ENCODE measurements at regions not wholly inside any gene's neighbourhood (a gene's known extent, or its start where the extent isn't known, plus 50 kb on each side); places are given as distances from the start of the nearest gene placed in this dataset.

DNA sequence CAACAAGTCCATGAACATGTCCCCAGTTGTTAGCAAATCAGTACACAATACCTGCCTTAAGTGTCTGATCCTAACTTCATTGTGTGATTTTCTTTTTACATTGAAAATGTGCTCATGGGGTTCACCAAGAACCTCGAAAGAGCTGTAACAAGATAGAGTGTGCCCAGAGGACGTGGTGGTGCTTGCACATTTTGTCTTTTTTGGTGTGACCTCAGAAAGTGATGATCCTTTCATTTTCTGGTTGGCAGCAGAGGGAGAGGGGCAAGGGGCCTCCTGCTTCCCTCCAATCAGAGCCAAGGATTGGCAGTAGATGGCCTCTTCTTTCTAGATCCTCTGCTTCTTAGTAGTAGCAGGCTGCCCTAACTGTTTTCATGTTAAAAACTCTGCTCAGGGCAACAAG lies 176.4 kb downstream of the OPA1 start:
- intact Hi-C loops (cut with micrococcal nuclease; ENCODE audit: unreplicated experiment) = no loop called here
- Mint-ChIP-seq H3K27me3 (ENCODE audit: unreplicated experiment) (no peaks in the 10 kb centered on the region), H3K4me3 (ENCODE audit: low read depth, unreplicated experiment) (no peak overlapping the region), H3K4me1 (ENCODE audit: low read depth, unreplicated experiment) (no peaks in the 10 kb centered on the region), H3K27ac (ENCODE audit: unreplicated experiment) (no peak overlapping the region), H3K36me3 (ENCODE audit: insufficient read depth, unreplicated experiment) (no peaks in the 10 kb centered on the region), H3K9me3 (ENCODE audit: low read depth, unreplicated experiment) (no peaks in the 10 kb centered on the region)
- CTCF ChIA-PET = no interaction called here
- DNase-seq = no peak
- TF ChIP-seq, protein P1, sequence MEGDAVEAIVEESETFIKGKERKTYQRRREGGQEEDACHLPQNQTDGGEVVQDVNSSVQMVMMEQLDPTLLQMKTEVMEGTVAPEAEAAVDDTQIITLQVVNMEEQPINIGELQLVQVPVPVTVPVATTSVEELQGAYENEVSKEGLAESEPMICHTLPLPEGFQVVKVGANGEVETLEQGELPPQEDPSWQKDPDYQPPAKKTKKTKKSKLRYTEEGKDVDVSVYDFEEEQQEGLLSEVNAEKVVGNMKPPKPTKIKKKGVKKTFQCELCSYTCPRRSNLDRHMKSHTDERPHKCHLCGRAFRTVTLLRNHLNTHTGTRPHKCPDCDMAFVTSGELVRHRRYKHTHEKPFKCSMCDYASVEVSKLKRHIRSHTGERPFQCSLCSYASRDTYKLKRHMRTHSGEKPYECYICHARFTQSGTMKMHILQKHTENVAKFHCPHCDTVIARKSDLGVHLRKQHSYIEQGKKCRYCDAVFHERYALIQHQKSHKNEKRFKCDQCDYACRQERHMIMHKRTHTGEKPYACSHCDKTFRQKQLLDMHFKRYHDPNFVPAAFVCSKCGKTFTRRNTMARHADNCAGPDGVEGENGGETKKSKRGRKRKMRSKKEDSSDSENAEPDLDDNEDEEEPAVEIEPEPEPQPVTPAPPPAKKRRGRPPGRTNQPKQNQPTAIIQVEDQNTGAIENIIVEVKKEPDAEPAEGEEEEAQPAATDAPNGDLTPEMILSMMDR (IDR thresholded peaks at IDR 0.05; ENCODE audit: unreplicated experiment) = no peak
- BruUV-seq (replicated peaks) = no TSS peak

- Mint-ChIP-seq H3K27ac (ENCODE audit: unreplicated experiment) (no peak overlapping the region), H3K4me3 (ENCODE audit: low read depth, unreplicated experiment) (no peak overlapping the region), H3K4me1 (ENCODE audit: low read depth, unreplicated experiment) (no peaks in the 10 kb centered on the region), H3K9me3 (ENCODE audit: low read depth, unreplicated experiment) (no peaks in the 10 kb centered on the region), H3K36me3 (ENCODE audit: insufficient read depth, unreplicated experiment) (no peaks in the 10 kb centered on the region), H3K27me3 (ENCODE audit: unreplicated experiment) (no peaks in the 10 kb centered on the region)
- CTCF ChIA-PET = interaction anchor here (0.6 kb wide), 1 partner anchor 175 kb away, joined by 4 read pairs; no protein-coding TSS in a partner anchor
- intact Hi-C loops (cut with micrococcal nuclease; ENCODE audit: unreplicated experiment) = no loop called here
- no TSS peak for BruUV-seq (replicated peaks)
- TF ChIP-seq, protein P1 (IDR thresholded peaks at IDR 0.05; ENCODE audit: unreplicated experiment) = no peak
- no peak for DNase-seq
Observed at GRCh38 chr3:193771011-193771652, 178.1 kb downstream of the OPA1 start.

DNA sequence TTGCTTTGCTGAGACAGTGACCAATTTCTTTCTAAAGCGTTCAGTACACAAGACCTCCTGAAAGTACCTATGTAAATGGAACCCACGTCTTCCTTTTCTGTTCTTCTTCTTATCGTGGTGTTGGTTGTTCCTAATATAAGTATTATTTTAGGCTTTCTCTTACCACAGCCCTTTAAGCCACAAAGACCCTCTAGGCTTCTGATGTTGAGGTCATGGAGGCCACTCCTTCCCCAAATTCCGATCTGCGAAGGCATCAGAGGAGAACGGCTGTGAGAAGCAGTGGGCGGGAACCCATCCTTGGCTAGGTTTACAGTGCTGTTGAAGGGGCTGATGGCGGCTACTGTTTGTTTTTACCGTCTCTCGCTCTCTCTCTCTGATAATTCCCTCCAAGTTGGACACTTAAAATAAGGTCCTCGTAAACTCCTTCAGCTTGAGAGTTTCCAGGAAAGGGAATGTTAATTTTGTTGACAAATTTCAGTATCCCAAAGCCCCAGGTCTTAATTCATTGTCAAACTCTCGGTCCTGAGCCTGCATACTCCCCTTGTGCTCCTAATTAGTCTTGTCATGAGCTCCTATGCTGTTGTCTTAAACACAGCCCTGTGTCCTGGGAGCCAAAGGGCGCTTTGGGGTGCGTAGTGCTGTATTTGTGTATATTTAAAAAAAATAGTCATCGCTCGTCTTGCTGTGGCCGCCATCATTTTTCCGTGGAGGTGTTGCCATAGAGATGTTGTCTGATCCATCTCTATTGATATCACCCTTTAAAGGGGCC lies 178.8 kb downstream of the OPA1 start:
- no peaks in the 10 kb centered on the region for H3K4me1 Mint-ChIP-seq (ENCODE audit: low read depth, unreplicated experiment)
- no TSS peak for BruUV-seq (replicated peaks)
- H3K27ac Mint-ChIP-seq (ENCODE audit: unreplicated experiment) = no peak overlapping the region
- CTCF ChIA-PET = interaction anchor here (0.6 kb wide), 1 partner anchor 176 kb away, joined by 4 read pairs; no protein-coding TSS in a partner anchor
- no peak for DNase-seq
- no peaks in the 10 kb centered on the region for H3K9me3 Mint-ChIP-seq (ENCODE audit: low read depth, unreplicated experiment)
- intact Hi-C loops (cut with micrococcal nuclease; ENCODE audit: unreplicated experiment) = no loop called here
- no peak overlapping the region for H3K4me3 Mint-ChIP-seq (ENCODE audit: low read depth, unreplicated experiment)
- TF ChIP-seq, protein P1 (IDR thresholded peaks at IDR 0.05; ENCODE audit: unreplicated experiment) = no peak
- H3K27me3 Mint-ChIP-seq (ENCODE audit: unreplicated experiment) = no peaks in the 10 kb centered on the region
- no peaks in the 10 kb centered on the region for H3K36me3 Mint-ChIP-seq (ENCODE audit: insufficient read depth, unreplicated experiment)

DNA sequence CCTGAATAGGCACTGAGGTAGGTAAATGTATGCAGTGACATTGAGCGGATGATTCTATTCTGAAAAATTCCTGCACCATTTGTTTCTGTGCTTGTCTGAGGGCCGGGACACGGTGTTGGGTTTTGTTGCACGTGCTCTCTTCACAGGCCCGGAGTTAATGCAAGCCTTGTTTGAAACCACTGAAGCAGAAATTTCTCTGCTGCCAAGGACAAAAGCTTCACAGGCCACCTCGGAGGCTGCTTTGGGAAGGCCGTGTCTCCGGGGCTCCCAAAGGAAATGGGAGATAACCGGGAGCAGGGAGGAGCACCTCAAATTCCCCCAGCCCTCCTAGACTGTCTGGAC lies 179.4 kb downstream of the OPA1 start:
- no peaks in the 10 kb centered on the region for H3K4me1 Mint-ChIP-seq (ENCODE audit: low read depth, unreplicated experiment)

More for the DNA sequence above, 179.4 kb downstream of the OPA1 start:
- TF ChIP-seq, protein P1 (IDR thresholded peaks at IDR 0.05; ENCODE audit: unreplicated experiment) = no peak
- intact Hi-C loops (cut with micrococcal nuclease; ENCODE audit: unreplicated experiment) = no loop called here
- no peaks in the 10 kb centered on the region for H3K27me3 Mint-ChIP-seq (ENCODE audit: unreplicated experiment)
- CTCF ChIA-PET = no interaction called here
- no peak overlapping the region for H3K27ac Mint-ChIP-seq (ENCODE audit: unreplicated experiment)
- no peak for DNase-seq
- no peak overlapping the region for H3K4me3 Mint-ChIP-seq (ENCODE audit: low read depth, unreplicated experiment)
- no TSS peak for BruUV-seq (replicated peaks)
- no peaks in the 10 kb centered on the region for H3K36me3 Mint-ChIP-seq (ENCODE audit: insufficient read depth, unreplicated experiment)
- no peaks in the 10 kb centered on the region for H3K9me3 Mint-ChIP-seq (ENCODE audit: low read depth, unreplicated experiment)

All from Calu3 (cell line).